ENCODE measurements at regions not wholly inside any gene's neighbourhood (a gene's known extent, or its start where the extent isn't known, plus 50 kb on each side); places are given as distances from the start of the nearest gene placed in this dataset.

GRCh38 chr21:16388911-16389560 lies 659.3 kb downstream of the USP25 start:
- TF ChIP-seq CTCF (IDR thresholded peaks at IDR 0.05; ENCODE audit: insufficient read depth, low read length, poor library complexity, severe bottlenecking): no peak
- H3K36me3 ChIP-seq (ENCODE audit: control insufficient read depth, insufficient read depth, low read length): no peaks in the 10 kb centered on the region
- no peak overlapping the region for H3K4me3 ChIP-seq (ENCODE audit: low read depth, low read length)
- DNase-seq (ENCODE audit: low read depth): no peak
- no peaks in the 10 kb centered on the region for H3K27me3 ChIP-seq (ENCODE audit: control insufficient read depth, insufficient read depth, low read length)

- no peak overlapping the region for H3K4me3 ChIP-seq (ENCODE audit: low read depth, low read length)
- DNase-seq (ENCODE audit: low read depth): no peak
- H3K36me3 ChIP-seq (ENCODE audit: control insufficient read depth, insufficient read depth, low read length): no peaks in the 10 kb centered on the region
- no peaks in the 10 kb centered on the region for H3K27me3 ChIP-seq (ENCODE audit: control insufficient read depth, insufficient read depth, low read length)
- no peak for TF ChIP-seq CTCF (IDR thresholded peaks at IDR 0.05; ENCODE audit: insufficient read depth, low read length, poor library complexity, severe bottlenecking)
These were observed 659.9 kb downstream of the USP25 start for GRCh38 chr21:16389643-16390042.

GRCh38 chr21:16395285-16395684 lies 665.5 kb downstream of the USP25 start:
- Histone ChIP-seq H3K4me3 (ENCODE audit: low read depth, low read length) (no peak overlapping the region), H3K36me3 (ENCODE audit: control insufficient read depth, insufficient read depth, low read length) (no peaks in the 10 kb centered on the region), H3K27me3 (ENCODE audit: control insufficient read depth, insufficient read depth, low read length) (no peaks in the 10 kb centered on the region)
- no peak for DNase-seq (ENCODE audit: low read depth)
- TF ChIP-seq CTCF (IDR thresholded peaks at IDR 0.05; ENCODE audit: insufficient read depth, low read length, poor library complexity, severe bottlenecking): no peak

- Histone ChIP-seq H3K27me3 (ENCODE audit: control insufficient read depth, insufficient read depth, low read length) (no peaks in the 10 kb centered on the region), H3K36me3 (ENCODE audit: control insufficient read depth, insufficient read depth, low read length) (no peaks in the 10 kb centered on the region), H3K4me3 (ENCODE audit: low read depth, low read length) (no peak overlapping the region)
- no peak for TF ChIP-seq CTCF (IDR thresholded peaks at IDR 0.05; ENCODE audit: insufficient read depth, low read length, poor library complexity, severe bottlenecking)
- no peak for DNase-seq (ENCODE audit: low read depth)
These were observed 673.0 kb downstream of the USP25 start for GRCh38 chr21:16402752-16403151.

- no peak for DNase-seq (ENCODE audit: low read depth)
- H3K4me3 ChIP-seq (ENCODE audit: low read depth, low read length): no peak overlapping the region
- no peaks in the 10 kb centered on the region for H3K36me3 ChIP-seq (ENCODE audit: control insufficient read depth, insufficient read depth, low read length)
- TF ChIP-seq CTCF (IDR thresholded peaks at IDR 0.05; ENCODE audit: insufficient read depth, low read length, poor library complexity, severe bottlenecking): no peak
- no peaks in the 10 kb centered on the region for H3K27me3 ChIP-seq (ENCODE audit: control insufficient read depth, insufficient read depth, low read length)
These were observed 675.0 kb downstream of the USP25 start for GRCh38 chr21:16404776-16405175.

- no peaks in the 10 kb centered on the region for H3K27me3 ChIP-seq (ENCODE audit: control insufficient read depth, insufficient read depth, low read length)
- TF ChIP-seq CTCF (IDR thresholded peaks at IDR 0.05; ENCODE audit: insufficient read depth, low read length, poor library complexity, severe bottlenecking): no peak
- no peaks in the 10 kb centered on the region for H3K36me3 ChIP-seq (ENCODE audit: control insufficient read depth, insufficient read depth, low read length)
- H3K4me3 ChIP-seq (ENCODE audit: low read depth, low read length): no peak overlapping the region
- DNase-seq (ENCODE audit: low read depth): no peak
These were observed 676.6 kb downstream of the USP25 start for GRCh38 chr21:16406355-16406754.
